Fibroblast of the aortic adventitia (primary cell): ENCODE measurements at regions not wholly inside any gene's neighbourhood (a gene's known extent, or its start where the extent isn't known, plus 50 kb on each side); places are given as distances from the start of the nearest gene placed in this dataset.

ENCODE experiments used
- DNase-seq: peaks from one replicate; pipeline ENCODE4 v3.0.0-alpha.2; 2010; ENCODE audit warnings: low read depth
- H3K4me3 ChIP-seq: 2 replicates; pipeline ENCODE4 v1.5.1; 2011; ENCODE audit warnings: low read depth, mild to moderate bottlenecking, control low read depth, low read length, moderate library complexity
- TF ChIP-seq, protein P1 (sequence below): IDR thresholded peaks from 2 replicates; pipeline ENCODE4 v1.5.1; 2011; ENCODE audit warnings: mild to moderate bottlenecking, low read length, control low read depth, inconsistent platforms; ENCODE audit not compliant: insufficient read depth

DNA sequence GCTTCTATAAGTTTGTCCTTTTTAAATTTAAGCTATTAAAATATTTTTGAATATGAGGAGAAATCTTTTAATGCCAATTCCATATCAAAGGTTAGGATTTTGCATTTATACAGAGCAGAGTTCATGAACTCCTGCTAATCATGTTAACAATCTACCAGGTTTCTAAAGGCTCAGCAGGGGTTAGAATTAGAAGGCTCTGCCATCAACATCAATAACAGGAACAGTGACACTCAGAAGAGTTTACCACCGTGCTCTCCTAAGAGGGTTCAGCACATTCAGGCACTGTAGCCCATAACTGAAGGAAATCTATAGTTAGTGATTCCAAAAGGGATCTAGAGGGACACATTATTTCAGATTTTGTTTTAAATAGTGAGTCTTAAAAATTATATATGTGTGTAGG lies 100.1 kb downstream of the HOXA1 start:
- TF ChIP-seq, protein P1, sequence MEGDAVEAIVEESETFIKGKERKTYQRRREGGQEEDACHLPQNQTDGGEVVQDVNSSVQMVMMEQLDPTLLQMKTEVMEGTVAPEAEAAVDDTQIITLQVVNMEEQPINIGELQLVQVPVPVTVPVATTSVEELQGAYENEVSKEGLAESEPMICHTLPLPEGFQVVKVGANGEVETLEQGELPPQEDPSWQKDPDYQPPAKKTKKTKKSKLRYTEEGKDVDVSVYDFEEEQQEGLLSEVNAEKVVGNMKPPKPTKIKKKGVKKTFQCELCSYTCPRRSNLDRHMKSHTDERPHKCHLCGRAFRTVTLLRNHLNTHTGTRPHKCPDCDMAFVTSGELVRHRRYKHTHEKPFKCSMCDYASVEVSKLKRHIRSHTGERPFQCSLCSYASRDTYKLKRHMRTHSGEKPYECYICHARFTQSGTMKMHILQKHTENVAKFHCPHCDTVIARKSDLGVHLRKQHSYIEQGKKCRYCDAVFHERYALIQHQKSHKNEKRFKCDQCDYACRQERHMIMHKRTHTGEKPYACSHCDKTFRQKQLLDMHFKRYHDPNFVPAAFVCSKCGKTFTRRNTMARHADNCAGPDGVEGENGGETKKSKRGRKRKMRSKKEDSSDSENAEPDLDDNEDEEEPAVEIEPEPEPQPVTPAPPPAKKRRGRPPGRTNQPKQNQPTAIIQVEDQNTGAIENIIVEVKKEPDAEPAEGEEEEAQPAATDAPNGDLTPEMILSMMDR: no peak
- no peak overlapping the region for H3K4me3 ChIP-seq
- DNase-seq: no peak

- H3K4me3 ChIP-seq: no peak overlapping the region
- TF ChIP-seq, protein P1: no peak
- DNase-seq: peak; percentile 64
These were observed 101.7 kb downstream of the HOXA1 start for GRCh38 chr7:26993816-26994810.

- TF ChIP-seq, protein P1: no peak
- no peak for DNase-seq
- H3K4me3 ChIP-seq: no peak overlapping the region
These were observed 103.1 kb downstream of the HOXA1 start for GRCh38 chr7:26992670-26993069.

GRCh38 chr7:26991796-26992195 lies 104.0 kb downstream of the HOXA1 start:
- no peak for DNase-seq
- no peak overlapping the region for H3K4me3 ChIP-seq
- TF ChIP-seq, protein P1: no peak

DNA sequence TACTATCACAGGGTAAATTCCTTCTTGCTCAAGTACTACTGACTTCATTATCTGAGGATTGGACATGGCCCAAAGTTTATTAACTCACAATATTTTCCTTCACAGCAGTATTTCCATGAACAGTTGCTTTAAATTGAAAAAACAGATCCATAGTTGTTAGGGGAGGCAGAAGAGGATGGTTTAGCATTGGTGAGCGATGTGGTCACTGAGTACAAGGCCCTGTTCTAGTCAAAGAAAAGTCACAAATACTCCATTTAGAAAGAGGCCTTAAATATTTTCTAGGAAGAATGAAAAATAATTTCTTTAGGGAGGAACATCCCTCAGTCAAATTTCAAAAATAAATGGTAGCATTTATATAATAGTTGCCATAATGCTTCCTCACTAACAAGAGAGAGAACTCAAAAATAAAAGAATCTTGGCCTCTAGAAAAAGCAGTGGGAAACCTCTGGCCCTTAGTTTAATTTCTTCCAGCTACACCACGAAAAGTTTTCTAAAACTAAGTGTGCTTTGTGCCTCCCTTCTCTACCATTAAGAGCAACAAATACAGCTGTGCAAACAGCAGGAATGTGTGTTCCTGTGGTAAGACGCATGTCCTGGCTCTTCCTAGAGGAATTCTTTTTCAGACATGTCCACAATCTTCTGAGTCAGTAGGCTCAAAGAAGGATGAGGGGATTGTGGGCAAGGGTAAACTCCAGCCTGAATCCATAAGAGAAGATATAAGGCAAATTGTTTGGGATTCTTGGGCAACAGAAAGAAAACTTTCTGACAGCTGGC lies 105.7 kb downstream of the HOXA1 start:
- DNase-seq: no peak
- TF ChIP-seq, protein P1: no peak
- no peak overlapping the region for H3K4me3 ChIP-seq

DNA sequence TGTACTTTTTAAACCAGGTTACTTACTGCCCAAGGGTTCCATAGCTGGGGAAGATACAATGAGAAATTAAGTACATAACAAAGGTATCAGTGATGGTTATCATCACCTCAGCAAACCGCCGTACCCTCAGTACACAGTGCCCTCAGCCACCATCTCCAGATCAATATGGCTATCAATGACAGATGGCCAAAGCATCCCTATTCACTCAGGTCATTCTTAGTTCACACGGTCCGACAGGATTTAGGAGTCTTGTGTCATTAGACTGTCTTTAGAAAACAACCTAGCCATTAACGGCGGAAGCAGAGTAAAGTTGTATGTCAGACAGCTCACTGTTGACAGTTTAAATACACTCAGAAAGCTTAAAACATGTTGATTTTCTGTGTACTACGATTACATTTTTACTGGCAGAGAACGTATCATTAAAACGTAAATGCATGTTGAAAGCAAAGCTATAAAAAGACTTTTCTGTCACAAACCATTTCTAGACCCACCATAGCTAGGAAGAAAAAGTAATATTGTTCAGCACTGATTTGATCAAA lies 106.9 kb downstream of the HOXA1 start:
- DNase-seq: no peak
- TF ChIP-seq, protein P1: no peak
- H3K4me3 ChIP-seq: no peak overlapping the region
